Effector memory CD4-positive, alpha-beta T cell (primary cell): ENCODE measurements at regions not wholly inside any gene's neighbourhood (a gene's known extent, or its start where the extent isn't known, plus 50 kb on each side); places are given as distances from the start of the nearest gene placed in this dataset.
"Not testable (repeated sequence)": the region's sequence is repeated elsewhere in the genome, so short reads cannot be mapped to it uniquely, and the experiment has no call there.

Experiments
- DNase-seq, 3 donors: peaks; one replicate each; pipeline ENCODE4 v3.0.0-alpha.2; 2020
- H3K27ac ChIP-seq: 2 replicates; pipeline ENCODE4 v1.7.0; 2013; ENCODE audit warnings: mild to moderate bottlenecking, low read length, moderate library complexity; ENCODE audit not compliant: insufficient read depth, poor library complexity, severe bottlenecking
- H3K27me3 ChIP-seq: replicated peaks from 2 replicates; pipeline ENCODE4 v1.7.0; 2013; ENCODE audit warnings: mild to moderate bottlenecking, low read length; ENCODE audit not compliant: insufficient read depth, control insufficient read depth, poor library complexity, severe bottlenecking
- H3K36me3 ChIP-seq: 2 replicates; pipeline ENCODE4 v1.7.0; 2013; ENCODE audit warnings: mild to moderate bottlenecking, low read length, moderate library complexity; ENCODE audit not compliant: control insufficient read depth, insufficient read depth
- H3K4me1 ChIP-seq: 2 replicates; pipeline ENCODE4 v1.7.0; 2013; ENCODE audit warnings: low read length, mild to moderate bottlenecking; ENCODE audit not compliant: control insufficient read depth, insufficient read depth, poor library complexity, severe bottlenecking
- H3K4me3 ChIP-seq: 2 replicates; pipeline ENCODE4 v1.7.0; 2013; ENCODE audit warnings: low read length, low read depth, mild to moderate bottlenecking; ENCODE audit not compliant: insufficient read depth, poor library complexity, severe bottlenecking
- H3K9me3 ChIP-seq: 2 replicates; pipeline ENCODE4 v1.7.0; 2013; ENCODE audit warnings: mild to moderate bottlenecking, low read length, moderate library complexity; ENCODE audit not compliant: control insufficient read depth

DNA sequence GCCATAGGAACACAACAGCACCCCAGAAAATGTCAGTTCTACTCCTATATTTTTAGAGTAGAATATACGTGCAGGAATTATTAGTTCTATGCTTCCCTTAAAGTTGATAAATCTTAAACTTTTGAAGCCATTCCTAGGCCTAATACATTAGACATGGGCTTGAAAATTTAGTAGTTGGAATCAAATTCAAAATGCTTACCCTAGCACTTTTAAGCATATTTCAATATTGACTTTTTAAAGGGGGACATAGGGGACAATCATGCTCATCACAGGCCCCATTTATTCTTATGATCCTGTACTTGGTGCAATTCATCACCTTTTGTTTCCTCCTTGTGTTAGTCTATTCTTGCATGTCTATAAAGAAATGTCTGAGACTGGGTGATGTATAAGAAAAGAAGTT is 129.0 kb downstream of the FAM174A start:
- no peak for DNase-seq
- Histone ChIP-seq H3K4me3 (no peak overlapping the region), H3K4me1 (no peaks in the 10 kb centered on the region), H3K27me3 (no peaks in the 10 kb centered on the region), H3K27ac (no peak overlapping the region), H3K36me3 (no peaks in the 10 kb centered on the region), H3K9me3 (no peaks in the 10 kb centered on the region)

DNA sequence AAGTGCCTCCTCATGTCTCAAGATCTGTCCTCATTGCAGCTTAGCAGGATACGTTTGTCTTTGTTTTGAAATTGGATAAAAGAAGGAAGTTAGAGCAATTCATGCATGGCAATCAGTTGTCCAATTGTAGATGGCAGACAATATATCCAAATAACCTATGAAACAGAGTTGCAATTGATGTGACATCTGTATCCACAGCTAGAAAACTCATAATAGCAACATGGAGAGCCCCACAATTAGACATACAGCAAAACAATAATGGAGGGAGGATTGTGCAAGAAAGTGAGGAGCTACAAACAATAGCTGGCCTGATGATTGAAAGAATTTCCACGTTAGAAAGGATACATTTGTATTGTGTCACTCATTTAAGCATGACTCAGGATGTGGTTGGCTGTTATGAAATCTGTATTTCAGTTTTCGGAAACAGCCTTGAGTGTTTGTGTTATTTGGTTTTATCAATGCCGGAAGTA is 132.0 kb downstream of the FAM174A start:
- Histone ChIP-seq H3K27me3 (no peaks in the 10 kb centered on the region), H3K27ac (no peak overlapping the region), H3K36me3 (no peaks in the 10 kb centered on the region), H3K4me1 (no peaks in the 10 kb centered on the region), H3K9me3 (no peaks in the 10 kb centered on the region), H3K4me3 (no peak overlapping the region)
- DNase-seq = no peak

GRCh38 chr5:100668511-100668910 is 133.3 kb downstream of the FAM174A start:
- DNase-seq = no peak
- Histone ChIP-seq H3K4me1 (no peaks in the 10 kb centered on the region), H3K9me3 (no peaks in the 10 kb centered on the region), H3K27ac (no peak overlapping the region), H3K4me3 (no peak overlapping the region), H3K36me3 (no peaks in the 10 kb centered on the region), H3K27me3 (no peaks in the 10 kb centered on the region)

- Histone ChIP-seq H3K27ac (no peak overlapping the region), H3K4me1 (no peaks in the 10 kb centered on the region), H3K9me3 (no peaks in the 10 kb centered on the region), H3K36me3 (no peaks in the 10 kb centered on the region), H3K27me3 (no peaks in the 10 kb centered on the region), H3K4me3 (no peak overlapping the region)
- DNase-seq = no peak
Observed at GRCh38 chr5:100676817-100677631, 141.8 kb downstream of the FAM174A start.

DNA sequence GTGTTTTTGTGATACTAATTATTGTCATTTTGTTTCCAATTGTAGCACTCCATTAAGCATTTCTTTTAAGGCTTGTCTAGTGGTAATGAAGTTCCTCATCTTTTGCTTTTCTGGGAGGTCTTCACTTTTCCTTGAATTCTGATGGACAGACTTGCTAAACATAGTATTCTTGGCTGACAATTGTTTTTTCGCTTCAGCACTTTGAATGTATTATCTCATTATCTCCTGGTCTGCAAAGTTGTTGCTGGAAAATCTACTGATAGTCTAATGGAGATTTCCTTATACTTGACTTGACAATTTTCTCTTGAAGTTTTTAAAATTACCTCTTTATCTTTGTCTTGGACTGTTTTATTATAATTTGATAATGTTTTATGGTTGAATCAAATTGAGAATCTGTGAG is 147.5 kb downstream of the FAM174A start:
- H3K27me3 ChIP-seq = no peaks in the 10 kb centered on the region
- no peaks in the 10 kb centered on the region for H3K4me1 ChIP-seq
- H3K36me3 ChIP-seq = no peaks in the 10 kb centered on the region
- no peak overlapping the region for H3K4me3 ChIP-seq
- DNase-seq = no peak
- H3K9me3 ChIP-seq = peaks cover 4% of the 10 kb centered on the region
- no peak overlapping the region for H3K27ac ChIP-seq

- Histone ChIP-seq H3K36me3 (no peaks in the 10 kb centered on the region), H3K9me3 (peaks cover 4% of the 10 kb centered on the region), H3K27ac (no peak overlapping the region), H3K27me3 (no peaks in the 10 kb centered on the region), H3K4me3 (no peak overlapping the region), H3K4me1 (no peaks in the 10 kb centered on the region)
- no peak for DNase-seq
Observed at GRCh38 chr5:100683881-100684280, 148.7 kb downstream of the FAM174A start.

- H3K36me3 ChIP-seq = not testable (repeated sequence)
Observed at GRCh38 chr5:100685122-100685521, 149.9 kb downstream of the FAM174A start.

GRCh38 chr5:100688834-100689233 is 153.7 kb downstream of the FAM174A start:
- not testable (repeated sequence) for DNase-seq, H3K27me3 ChIP-seq, H3K4me1 ChIP-seq, H3K36me3 ChIP-seq, H3K27ac ChIP-seq, H3K9me3 ChIP-seq, H3K4me3 ChIP-seq

More at GRCh38 chr5:100685122-100685521, 149.9 kb downstream of the FAM174A start:
- H3K27me3 ChIP-seq, DNase-seq, H3K27ac ChIP-seq, H3K4me1 ChIP-seq, H3K9me3 ChIP-seq, H3K4me3 ChIP-seq: not testable (repeated sequence)

DNA sequence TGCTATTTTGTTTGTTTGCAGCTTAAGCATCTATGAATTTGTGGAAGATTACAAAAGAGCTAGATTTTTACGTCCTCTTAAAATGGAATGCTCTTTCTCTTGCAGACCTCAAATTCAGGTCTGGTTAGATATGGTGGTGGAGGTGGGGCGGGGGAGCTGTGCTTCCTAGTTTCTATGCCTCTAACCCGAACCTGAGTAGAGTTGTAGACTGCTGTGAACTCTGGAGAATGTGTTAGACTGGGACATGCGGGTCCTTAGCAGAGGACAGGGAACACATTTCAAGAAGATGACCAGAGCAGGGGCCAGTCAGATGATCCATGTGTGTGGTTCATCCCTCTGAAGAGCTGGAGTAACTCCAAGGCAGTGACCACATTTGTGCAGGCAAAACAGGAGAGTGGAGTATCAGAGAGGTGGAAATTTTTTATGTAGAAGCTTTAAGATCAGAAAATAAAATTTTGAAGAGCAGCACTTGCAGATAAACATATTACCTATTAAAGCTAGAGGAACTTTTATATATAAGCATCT is 154.9 kb downstream of the FAM174A start:
- no peaks in the 10 kb centered on the region for H3K27me3 ChIP-seq
- H3K36me3 ChIP-seq = no peaks in the 10 kb centered on the region
- H3K27ac ChIP-seq = no peak overlapping the region
- no peak for DNase-seq
- H3K9me3 ChIP-seq = no peaks in the 10 kb centered on the region
- no peak overlapping the region for H3K4me3 ChIP-seq
- H3K4me1 ChIP-seq = no peaks in the 10 kb centered on the region

GRCh38 chr5:100691085-100691484 is 155.9 kb downstream of the FAM174A start:
- Histone ChIP-seq H3K36me3 (no peaks in the 10 kb centered on the region), H3K27ac (no peak overlapping the region), H3K4me1 (no peaks in the 10 kb centered on the region), H3K9me3 (no peaks in the 10 kb centered on the region), H3K4me3 (no peak overlapping the region), H3K27me3 (no peaks in the 10 kb centered on the region)
- DNase-seq = no peak
